ENCODE measurements at regions not wholly inside any gene's neighbourhood (a gene's known extent, or its start where the extent isn't known, plus 50 kb on each side); places are given as distances from the start of the nearest gene placed in this dataset.

GRCh38 chr11:31873124-31873523, 62.0 kb upstream of the PAX6 start:
- Histone ChIP-seq H2BK12ac (ENCODE audit: low read depth, low read length) (0 out of 2 replicates have a peak overlapping the region, but pooled peaks have one; percentile 17), H2BK15ac (ENCODE audit: low read length) (no peak overlapping the region), H2BK120ac (replicated peaks; ENCODE audit: low read depth, low read length) (no peak overlapping the region), H4K5ac (ENCODE audit: insufficient read length, low read depth, low read length) (no peak overlapping the region), H3K36me3 (ENCODE audit: control insufficient read depth in 2 of 4, insufficient read depth in 4 of 4, low read length in 3 of 4) (no peaks in the 10 kb centered on the region), H3K9me3 (ENCODE audit: insufficient read depth in 2 of 2, low read depth in 1 of 2, low read length in 1 of 2) (no peaks in the 10 kb centered on the region), H2AK5ac (ENCODE audit: low read depth, low read length) (no peak overlapping the region), H3K23ac (ENCODE audit: insufficient read length) (no peak overlapping the region), H3K79me2 (ENCODE audit: control insufficient read depth in 1 of 2, insufficient read depth in 2 of 2, low read length in 2 of 2) (no peaks in the 10 kb centered on the region), H3K4me3 (ENCODE audit: extremely low read depth in 1 of 4, insufficient read depth in 2 of 4, low read depth in 3 of 4, low read length in 4 of 4) (no peak overlapping the region), H2BK20ac (ENCODE audit: low read length) (no peak overlapping the region), H2BK5ac (ENCODE audit: low read depth, low read length) (no peak overlapping the region), H4K91ac (replicated peaks; ENCODE audit: insufficient read length, low read length) (no peak overlapping the region), H3K4me1 (replicated peaks in 1 of 4; ENCODE audit: control insufficient read depth in 3 of 4, insufficient read depth in 4 of 4, low read length in 3 of 4) (peaks cover 8 to 21% (median 15%) of the 10 kb centered on the region in 4 experiments; a peak in 6 of 7 replicates), H3K4me2 (ENCODE audit: insufficient read depth in 1 of 2, low read depth in 2 of 2, low read length in 2 of 2) (no peak overlapping the region), H3K23me2 (ENCODE audit: low read depth, low read length) (no peaks in the 10 kb centered on the region), H4K20me1 (replicated peaks in 1 of 2; ENCODE audit: control insufficient read depth in 1 of 2, insufficient read depth in 2 of 2, low read length in 2 of 2) (no peaks in the 10 kb centered on the region), H3K27ac (ENCODE audit: low read depth, low read length) (no peak overlapping the region), H3K56ac (replicated peaks; ENCODE audit: insufficient read length, low read depth, low read length) (no peak overlapping the region), H3K79me1 (ENCODE audit: low read depth, low read length) (no peaks in the 10 kb centered on the region), H2AFZ (ENCODE audit: low read length) (no peak overlapping the region), H3K4ac (replicated peaks; ENCODE audit: insufficient read length, low read depth, low read length) (no peak overlapping the region), H3K14ac (ENCODE audit: insufficient read length) (no peak overlapping the region), H4K8ac (ENCODE audit: extremely low read depth, insufficient read depth, low read length) (no peak overlapping the region), H3K27me3 (replicated peaks in 1 of 4; ENCODE audit: control insufficient read depth in 3 of 4, extremely low read depth in 1 of 4, insufficient read depth in 3 of 4, low read length in 3 of 4) (peaks cover 0 to 11% (median 4%) of the 10 kb centered on the region in 4 experiments; a peak in 4 of 7 replicates), H3K9ac (replicated peaks in 1 of 4; ENCODE audit: extremely low read depth in 1 of 4, low read depth in 3 of 4, low read length in 3 of 4) (no peak overlapping the region), H3K18ac (ENCODE audit: extremely low read depth, low read length) (no peak overlapping the region)
- DNase-seq (ENCODE audit: low read depth in 1 of 2, low spot score in 2 of 2) (no peak), FAIRE-seq (no peak)
- 83% methylated on average over 2 of the region's 2 CpGs; no CpG with 5 or more reads in 1 of the 2 experiments for WGBS, 2 experiments (ENCODE audit: extremely low coverage in 1 of 2, insufficient coverage in 1 of 2, insufficient read length in 1 of 2, insufficient replicate concordance in 2 of 2, low coverage in 1 of 2, low lambda C conversion rate in 2 of 2, missing lambda C conversion rate in 1 of 2)
- TF ChIP-seq EP300 (IDR thresholded peaks at IDR 0.05; ENCODE audit: borderline replicate concordance in 1 of 2, low read depth in 2 of 2, low read length in 2 of 2): no peak
- no peak for TF ChIP-seq POLR2AphosphoS5 (IDR thresholded peaks at IDR 0.05; ENCODE audit: low read depth, low read length)
- TF ChIP-seq SAP30 (IDR thresholded peaks at IDR 0.05; ENCODE audit: insufficient read depth, insufficient replicate concordance, low read length): no peak
- TF ChIP-seq TCF12 (IDR thresholded peaks at IDR 0.05; ENCODE audit: low read depth, low read length): no peak
- POLR2A ChIA-PET (ENCODE audit: partially characterized antibody): no interaction called here
- CTCF ChIA-PET (ENCODE audit: partially characterized antibody): interaction anchor here (1.0 to 6.2 kb wide), 8 partner anchors 9 to 232 kb away, joined by 3 to 60 read pairs (median 21); no protein-coding TSS in a partner anchor

Measured in H1 (cell line).